ENCODE measurements at regions not wholly inside any gene's neighbourhood (a gene's known extent, or its start where the extent isn't known, plus 50 kb on each side); places are given as distances from the start of the nearest gene placed in this dataset.

DNA sequence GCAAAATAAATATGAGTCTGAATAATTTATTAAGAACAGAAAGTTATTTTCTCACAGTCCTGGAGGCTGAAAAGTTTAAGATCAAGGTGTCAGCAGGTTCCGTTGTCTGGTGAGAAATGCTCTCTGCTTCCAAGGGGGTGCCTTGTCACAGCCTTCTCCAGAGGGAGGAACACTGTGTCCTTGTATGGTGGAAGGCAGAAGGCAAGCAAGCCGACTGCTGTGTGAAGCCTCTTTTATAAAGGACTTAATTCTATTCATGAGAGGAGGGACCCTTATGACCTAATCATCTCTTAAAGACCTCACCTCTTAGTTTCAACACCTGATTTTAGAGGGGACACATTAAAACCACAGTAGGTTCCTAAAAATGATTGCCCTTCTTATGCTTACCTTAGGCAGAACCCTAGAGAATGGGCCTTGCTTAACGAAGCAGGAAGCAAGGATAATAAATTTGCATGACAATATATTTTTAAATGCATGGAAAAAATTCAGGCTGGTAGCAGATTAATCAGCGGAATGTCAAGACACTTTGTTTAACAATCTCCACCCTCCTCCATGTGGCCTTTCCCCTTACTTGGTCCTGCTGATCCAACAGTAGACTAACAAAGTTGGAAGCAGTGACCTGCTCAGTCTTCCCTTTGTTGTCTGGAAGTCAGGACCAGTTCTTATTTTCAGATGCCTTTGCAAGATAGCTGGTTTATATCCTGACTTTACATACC is 154.9 kb downstream of the DYRK2 start:
- Histone ChIP-seq H3K4me1 (no peaks in the 10 kb centered on the region), H3K27ac (no peak overlapping the region)
- 56 to 57% methylated on average over 4 of the region's 4 CpGs for whole genome bisulfite sequencing, 2 donors

GRCh38 chr12:67804168-67804567 is 155.6 kb downstream of the DYRK2 start:
- no peak for TF ChIP-seq EP300 (IDR thresholded peaks at IDR 0.05)
- no peak for TF ChIP-seq CTCF (IDR thresholded peaks at IDR 0.05)
- no peak for TF ChIP-seq POLR2A (IDR thresholded peaks at IDR 0.05)
- H3K36me3 ChIP-seq = no peaks in the 10 kb centered on the region
- H3K4me3 ChIP-seq = no peak overlapping the region
- H3K27me3 ChIP-seq = no peaks in the 10 kb centered on the region
- WGBS, 2 donors = 48 to 52% methylated on average over 1 of the region's 1 CpG
- H3K27ac ChIP-seq = no peak overlapping the region
- no peaks in the 10 kb centered on the region for H3K4me1 ChIP-seq
- H3K9me3 ChIP-seq = no peaks in the 10 kb centered on the region
- no peak for DNase-seq (ENCODE audit: low spot score in 2 of 2)

More for the DNA sequence above, 154.9 kb downstream of the DYRK2 start:
- DNase-seq (ENCODE audit: low spot score in 2 of 2) = no peak
- Histone ChIP-seq H3K27me3 (no peaks in the 10 kb centered on the region), H3K36me3 (no peaks in the 10 kb centered on the region), H3K9me3 (no peaks in the 10 kb centered on the region), H3K4me3 (no peak overlapping the region)
- TF ChIP-seq EP300 (IDR thresholded peaks at IDR 0.05) (no peak), POLR2A (IDR thresholded peaks at IDR 0.05) (no peak), CTCF (IDR thresholded peaks at IDR 0.05) (no peak)

GRCh38 chr12:67807814-67808213 is 159.3 kb downstream of the DYRK2 start:
- 60 to 61% methylated on average over 5 of the region's 5 CpGs for WGBS, 2 donors

GRCh38 chr12:67810166-67810565 is 161.6 kb downstream of the DYRK2 start:
- TF ChIP-seq EP300 (IDR thresholded peaks at IDR 0.05) (no peak), POLR2A (IDR thresholded peaks at IDR 0.05) (no peak), CTCF (IDR thresholded peaks at IDR 0.05) (no peak)
- Histone ChIP-seq H3K4me3 (no peak overlapping the region), H3K27ac (no peak overlapping the region), H3K27me3 (no peaks in the 10 kb centered on the region), H3K9me3 (peaks cover 0 to 4% (median 0%) of the 10 kb centered on the region in 4 donors), H3K36me3 (no peaks in the 10 kb centered on the region), H3K4me1 (no peaks in the 10 kb centered on the region)
- no peak for DNase-seq (ENCODE audit: low spot score in 2 of 2)

More at GRCh38 chr12:67807814-67808213, 159.3 kb downstream of the DYRK2 start:
- Histone ChIP-seq H3K36me3 (no peaks in the 10 kb centered on the region), H3K9me3 (no peaks in the 10 kb centered on the region), H3K4me1 (no peaks in the 10 kb centered on the region), H3K4me3 (no peak overlapping the region), H3K27me3 (no peaks in the 10 kb centered on the region), H3K27ac (no peak overlapping the region)
- DNase-seq (ENCODE audit: low spot score in 2 of 2) = no peak
- no peak for TF ChIP-seq EP300 (IDR thresholded peaks at IDR 0.05)
- TF ChIP-seq POLR2A (IDR thresholded peaks at IDR 0.05) = no peak

DNA sequence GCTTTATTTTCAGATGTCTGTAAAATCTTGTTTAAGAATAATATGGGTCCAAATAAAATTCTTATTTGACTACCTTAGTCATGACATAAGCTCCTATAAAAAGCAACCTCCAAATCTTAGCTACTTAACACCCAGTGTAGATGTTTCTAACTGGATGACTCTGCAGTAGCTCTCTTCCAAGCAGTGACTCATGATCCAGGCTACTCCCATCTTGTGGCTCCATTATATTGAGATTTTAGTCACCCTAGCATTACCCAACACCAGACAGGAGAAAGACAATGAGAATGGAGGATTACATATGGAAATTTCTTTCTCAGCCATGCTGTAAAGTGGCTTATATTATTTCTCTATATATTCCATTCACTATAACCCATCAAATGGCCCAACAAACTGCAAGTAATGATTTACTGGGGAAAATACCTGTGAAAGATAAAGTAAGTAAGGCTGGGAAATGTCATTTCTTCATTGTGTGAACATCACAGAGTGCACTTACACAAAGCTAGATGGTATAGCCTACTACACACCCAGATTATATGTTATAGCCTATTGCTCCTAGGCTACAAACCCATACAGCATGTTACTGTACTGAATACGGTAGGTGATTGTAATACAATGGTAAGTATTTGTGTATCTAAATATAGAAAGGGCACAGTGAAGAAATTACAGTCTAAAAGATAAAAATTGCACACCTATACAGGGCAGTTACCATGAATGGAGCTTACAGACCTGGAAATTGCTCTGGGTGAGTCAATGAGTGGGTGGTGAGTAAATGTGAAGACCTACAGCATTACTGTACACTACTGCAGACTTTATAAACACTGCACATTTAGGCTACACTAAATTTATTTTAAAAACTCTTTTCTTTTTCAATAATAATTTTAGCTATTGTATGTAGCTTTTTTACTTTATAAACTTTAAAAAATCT is 163.2 kb downstream of the DYRK2 start:
- Histone ChIP-seq H3K9me3 (peaks cover 0 to 19% (median under 1%) of the 10 kb centered on the region in 4 donors), H3K27ac (no peak overlapping the region), H3K36me3 (no peaks in the 10 kb centered on the region), H3K4me3 (no peak overlapping the region), H3K4me1 (no peaks in the 10 kb centered on the region), H3K27me3 (no peaks in the 10 kb centered on the region)
- WGBS, 2 donors = 95 to 98% methylated on average over 1 of the region's 1 CpG
- TF ChIP-seq POLR2A (IDR thresholded peaks at IDR 0.05) = no peak
- TF ChIP-seq CTCF (IDR thresholded peaks at IDR 0.05) = no peak
- no peak for TF ChIP-seq EP300 (IDR thresholded peaks at IDR 0.05)
- DNase-seq (ENCODE audit: low spot score in 2 of 2) = no peak
